Right lobe of liver (tissue), 4 donors: ENCODE measurements at regions not wholly inside any gene's neighbourhood (a gene's known extent, or its start where the extent isn't known, plus 50 kb on each side); places are given as distances from the start of the nearest gene placed in this dataset.

Source experiments
- POLR2A ChIP-seq: fragments of 450-650 bp; IDR thresholded peaks from one replicate; pipeline ENCODE4 v1.6.1; 2017; ENCODE audit warnings: antibody characterized with exemption, mild to moderate bottlenecking
- TF ChIP-seq, protein P1 (sequence below), 4 donors: fragments of 200-600 bp in 3 of 4; fragments of 450-650 bp in 1 of 4; IDR thresholded peaks; one replicate each; pipeline versions ENCODE4 v1.5.1 to v1.8.0; 2016 to 2022; ENCODE audit warnings: antibody characterized with exemption in 4 of 4, mild to moderate bottlenecking in 2 of 4
- donor health status: DM: no; HTN: no; CAD: no.
- donor health status: DM: no; HTN: no; CAD: no.
- donor health status: DM: no; HTN: yes; CAD: no.

DNA sequence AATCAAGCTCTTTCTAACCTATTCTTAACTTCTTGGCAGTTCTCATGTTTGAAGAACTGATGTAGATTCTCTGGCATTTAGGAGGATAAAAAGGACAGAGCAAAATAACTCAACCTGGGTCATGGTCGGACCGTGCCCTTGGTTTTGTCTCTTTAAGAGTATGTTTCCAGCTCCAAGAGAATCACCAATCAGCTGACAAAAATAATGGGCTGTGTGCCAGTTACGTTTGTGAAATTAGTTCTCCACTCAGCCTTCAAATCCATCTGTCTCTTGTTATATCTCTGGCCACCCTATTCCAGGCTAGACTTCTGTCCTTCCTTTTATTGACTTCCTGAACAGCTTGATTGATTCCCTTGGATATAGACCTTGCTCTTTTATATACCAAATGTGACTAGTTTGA is 225.7 kb downstream of the EPHA4 start:
- TF ChIP-seq, protein P1, sequence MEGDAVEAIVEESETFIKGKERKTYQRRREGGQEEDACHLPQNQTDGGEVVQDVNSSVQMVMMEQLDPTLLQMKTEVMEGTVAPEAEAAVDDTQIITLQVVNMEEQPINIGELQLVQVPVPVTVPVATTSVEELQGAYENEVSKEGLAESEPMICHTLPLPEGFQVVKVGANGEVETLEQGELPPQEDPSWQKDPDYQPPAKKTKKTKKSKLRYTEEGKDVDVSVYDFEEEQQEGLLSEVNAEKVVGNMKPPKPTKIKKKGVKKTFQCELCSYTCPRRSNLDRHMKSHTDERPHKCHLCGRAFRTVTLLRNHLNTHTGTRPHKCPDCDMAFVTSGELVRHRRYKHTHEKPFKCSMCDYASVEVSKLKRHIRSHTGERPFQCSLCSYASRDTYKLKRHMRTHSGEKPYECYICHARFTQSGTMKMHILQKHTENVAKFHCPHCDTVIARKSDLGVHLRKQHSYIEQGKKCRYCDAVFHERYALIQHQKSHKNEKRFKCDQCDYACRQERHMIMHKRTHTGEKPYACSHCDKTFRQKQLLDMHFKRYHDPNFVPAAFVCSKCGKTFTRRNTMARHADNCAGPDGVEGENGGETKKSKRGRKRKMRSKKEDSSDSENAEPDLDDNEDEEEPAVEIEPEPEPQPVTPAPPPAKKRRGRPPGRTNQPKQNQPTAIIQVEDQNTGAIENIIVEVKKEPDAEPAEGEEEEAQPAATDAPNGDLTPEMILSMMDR (IDR thresholded peaks at IDR 0.05): no peak
- TF ChIP-seq POLR2A: no peak
